Fibroblast of skin of right biceps (primary cell): ENCODE measurements at regions not wholly inside any gene's neighbourhood (a gene's known extent, or its start where the extent isn't known, plus 50 kb on each side); places are given as distances from the start of the nearest gene placed in this dataset.

ENCODE experiments used
- DNase-seq: peaks from one replicate; pipeline ENCODE4 v3.0.0-alpha.2; 2013

DNA sequence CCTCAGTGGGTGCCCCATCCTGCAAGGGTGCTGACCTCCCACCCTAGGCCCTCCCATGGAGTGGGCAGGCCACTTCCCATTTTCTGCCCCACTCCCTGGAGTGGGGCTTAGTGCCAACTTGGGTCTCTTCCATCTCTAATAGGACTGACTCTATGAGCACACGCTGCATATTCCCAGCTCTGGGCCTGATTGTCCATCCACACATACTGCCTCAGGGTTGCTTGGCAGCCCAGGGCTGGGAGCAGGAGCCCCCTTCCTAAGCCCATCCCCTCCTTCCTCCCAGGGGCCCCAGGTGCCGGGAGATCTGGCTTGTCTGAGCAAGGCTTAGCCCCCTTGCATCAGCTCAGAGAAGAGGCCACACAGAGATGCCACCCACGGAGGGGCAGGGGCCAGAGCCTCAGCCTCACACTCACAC lies 55.1 kb downstream of the PJA1 start:
- no peak for DNase-seq

DNA sequence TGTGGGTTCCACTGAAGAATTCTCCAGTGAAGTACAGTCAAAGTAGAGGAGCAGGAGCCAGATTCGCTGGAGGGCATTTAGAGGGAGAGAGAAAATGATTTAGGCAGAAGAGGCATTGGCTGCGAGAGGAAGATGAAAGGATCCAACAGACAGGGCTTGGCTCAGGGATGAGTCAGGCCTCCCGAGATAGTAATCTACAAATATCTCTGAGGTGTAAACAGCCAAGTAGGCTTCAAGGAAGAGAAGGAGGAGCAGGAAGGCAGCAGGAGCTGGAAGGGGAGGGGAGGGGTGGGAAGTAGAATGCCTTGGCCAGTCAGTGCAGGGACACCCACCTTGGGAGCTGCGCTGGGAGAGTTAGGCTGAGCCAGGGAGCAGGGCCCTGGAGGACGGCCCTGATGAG lies 55.5 kb downstream of the PJA1 start:
- peak; percentile 82 for DNase-seq

DNA sequence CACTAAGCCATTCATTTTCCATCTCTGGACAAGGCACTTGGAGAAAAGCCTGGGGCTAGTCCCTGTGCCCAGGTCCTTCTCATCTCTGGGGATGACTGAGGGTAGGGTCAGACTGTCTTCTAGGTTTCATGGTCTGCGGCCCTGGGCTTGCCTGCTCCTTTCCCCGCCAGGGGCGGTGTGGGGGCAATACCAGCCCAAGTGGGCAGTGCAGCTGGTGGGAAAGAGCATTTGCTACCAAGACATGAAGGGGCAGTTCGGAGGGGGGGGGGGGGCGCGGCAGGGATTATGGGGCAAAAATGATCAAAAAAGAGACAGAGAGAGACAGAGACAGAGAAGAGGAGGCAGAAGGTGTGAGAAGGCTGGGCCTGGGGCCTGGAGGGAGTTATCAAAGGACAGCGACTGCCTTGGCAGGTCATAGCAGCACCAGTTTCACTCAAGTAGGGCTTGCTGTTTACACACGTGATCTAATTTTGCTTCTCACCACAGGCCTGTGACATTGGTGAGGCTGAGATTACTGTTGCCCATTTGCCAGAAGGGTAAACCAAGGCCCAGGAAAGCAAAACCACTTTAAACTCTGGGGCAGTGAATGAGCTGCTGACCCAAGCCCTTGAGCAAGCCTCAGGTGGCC lies 56.1 kb downstream of the PJA1 start:
- no peak for DNase-seq

DNA sequence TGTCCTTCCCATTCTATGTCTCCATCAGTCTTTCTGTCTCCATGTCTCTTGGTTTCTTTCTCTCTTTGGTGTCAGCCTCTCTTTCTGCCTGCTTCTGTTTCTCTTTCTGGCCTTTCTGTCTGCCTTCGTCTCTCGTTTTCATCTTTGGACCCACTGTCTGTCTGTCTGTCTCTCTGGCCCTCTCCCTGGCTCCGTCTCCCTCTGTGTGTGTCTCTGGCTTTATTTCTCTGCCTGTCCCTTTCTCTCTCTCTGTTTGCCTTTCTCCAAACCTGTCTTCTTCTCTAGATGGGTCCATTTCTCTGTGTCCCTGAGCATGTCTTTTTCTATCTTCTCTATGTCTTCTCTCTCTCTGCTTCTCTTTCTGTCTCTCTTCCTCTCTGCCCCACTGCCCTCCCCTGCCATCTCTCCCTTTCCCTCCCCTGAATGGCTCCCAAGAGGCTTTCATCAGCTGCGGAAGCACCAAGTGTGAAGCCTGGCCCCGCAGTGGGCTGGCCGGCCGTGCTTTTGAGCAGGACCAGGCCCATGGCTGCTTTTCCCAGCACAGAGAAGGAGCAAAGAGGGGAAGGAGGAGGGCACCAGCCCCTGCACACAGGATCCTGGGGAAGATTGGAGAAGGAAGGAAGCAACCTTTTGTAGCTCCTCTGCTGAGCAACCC lies 57.4 kb downstream of the PJA1 start:
- no peak for DNase-seq

DNA sequence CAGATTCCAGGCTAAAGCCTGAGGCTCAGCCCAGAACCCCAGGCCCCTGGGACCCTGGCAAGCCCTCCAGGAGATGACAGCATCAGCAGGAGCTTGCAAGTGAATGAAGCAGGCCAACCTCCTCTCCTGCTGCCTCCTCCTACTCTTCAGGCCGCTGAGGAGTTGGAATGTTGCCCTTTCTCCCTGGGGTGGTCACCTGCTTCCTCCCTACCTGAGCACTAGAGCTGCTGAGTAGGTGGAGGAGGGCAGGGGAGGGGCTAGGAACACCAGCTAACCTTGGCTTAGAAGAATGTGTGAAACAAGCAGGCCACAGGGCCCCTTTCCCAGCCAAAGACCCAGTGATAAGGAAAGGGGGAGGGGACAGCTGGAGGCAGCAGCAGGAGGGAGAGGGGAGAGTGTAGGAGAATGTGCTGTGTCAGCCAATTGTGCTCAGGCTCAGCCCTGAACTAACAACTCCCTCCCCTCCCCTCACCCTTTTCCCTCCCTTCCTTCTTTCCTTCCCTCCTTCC lies 58.0 kb downstream of the PJA1 start:
- peak; percentile 38 for DNase-seq

DNA sequence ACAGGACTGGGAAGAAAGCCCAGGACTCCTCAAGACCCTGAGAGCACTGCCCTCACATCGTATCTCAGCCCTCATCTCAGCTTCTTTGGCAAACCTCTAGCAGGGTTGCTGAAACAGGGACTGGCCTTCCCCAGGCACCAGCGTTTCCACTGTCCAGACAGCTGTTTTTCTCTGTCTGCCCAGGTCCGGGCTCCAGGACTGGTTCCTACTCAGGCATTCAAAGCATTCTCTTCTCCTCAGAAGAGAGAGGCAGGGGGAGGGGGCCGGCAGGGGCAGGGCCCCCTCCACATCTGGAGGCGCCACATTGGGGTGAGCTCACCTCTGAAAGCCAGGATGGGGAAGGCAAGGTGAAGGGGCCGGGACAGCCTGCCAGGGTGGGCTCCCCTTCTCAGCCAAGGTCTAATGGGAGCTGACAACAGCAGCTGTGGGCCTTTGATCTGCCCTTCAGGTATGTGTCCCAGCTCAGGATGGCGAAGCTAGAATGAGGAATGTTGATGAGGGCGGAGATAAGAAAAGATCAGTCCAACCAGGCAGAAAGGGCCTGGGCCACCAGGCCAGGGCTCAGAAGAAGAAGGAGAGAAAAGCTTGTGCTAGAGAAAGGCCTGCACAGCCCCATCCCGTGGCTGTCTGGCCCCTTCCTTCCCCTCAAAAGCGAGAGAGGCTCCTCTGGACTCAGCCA lies 60.4 kb downstream of the PJA1 start:
- no peak for DNase-seq

DNA sequence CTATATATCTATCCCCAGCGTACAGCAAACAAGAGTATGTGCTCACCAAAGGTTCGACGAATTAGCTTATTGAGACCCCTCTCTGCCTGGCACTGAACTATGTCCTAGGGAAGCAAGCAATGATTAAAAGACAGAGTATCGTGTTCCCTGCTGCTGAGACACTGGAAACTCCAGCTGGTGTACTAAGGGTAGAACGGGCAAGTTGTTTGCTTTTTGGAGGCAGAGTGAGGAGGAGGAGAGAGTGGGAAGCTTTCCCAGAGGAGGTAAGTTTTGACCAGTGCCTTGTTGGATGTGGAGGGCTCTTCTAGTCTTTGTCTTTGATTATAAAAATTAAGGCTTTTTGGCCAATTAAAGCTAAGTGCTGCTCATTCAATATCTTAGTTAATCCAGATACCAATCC lies 61.7 kb downstream of the PJA1 start:
- no peak for DNase-seq

DNA sequence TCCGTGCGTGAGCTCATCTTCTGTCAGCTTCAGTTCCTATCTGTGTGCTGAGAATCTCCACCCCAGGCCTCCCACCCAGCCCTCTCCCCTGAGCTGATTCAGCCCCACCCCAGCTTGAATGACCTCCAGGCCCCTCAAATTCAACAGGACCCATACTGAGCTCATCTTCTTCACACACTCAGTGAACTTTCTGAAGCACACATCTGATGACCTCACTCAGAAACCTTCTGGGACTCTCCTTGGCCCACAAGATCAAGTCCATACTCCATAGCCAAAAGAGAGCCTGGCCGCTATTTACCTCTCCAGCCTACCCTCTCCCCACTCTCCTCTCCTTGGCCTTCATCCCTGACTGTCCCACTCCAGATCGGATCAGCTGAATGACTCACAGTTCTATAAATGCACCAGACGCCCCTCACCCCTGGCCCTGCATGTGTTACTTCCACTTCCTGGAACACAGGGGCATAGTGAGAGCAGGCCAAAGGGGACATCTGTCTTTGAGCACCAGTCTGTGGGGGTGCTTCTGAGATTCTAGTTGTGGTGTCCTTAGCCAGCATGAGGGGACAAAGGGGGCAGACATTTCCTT lies 62.5 kb downstream of the PJA1 start:
- peak; percentile 54 for DNase-seq

DNA sequence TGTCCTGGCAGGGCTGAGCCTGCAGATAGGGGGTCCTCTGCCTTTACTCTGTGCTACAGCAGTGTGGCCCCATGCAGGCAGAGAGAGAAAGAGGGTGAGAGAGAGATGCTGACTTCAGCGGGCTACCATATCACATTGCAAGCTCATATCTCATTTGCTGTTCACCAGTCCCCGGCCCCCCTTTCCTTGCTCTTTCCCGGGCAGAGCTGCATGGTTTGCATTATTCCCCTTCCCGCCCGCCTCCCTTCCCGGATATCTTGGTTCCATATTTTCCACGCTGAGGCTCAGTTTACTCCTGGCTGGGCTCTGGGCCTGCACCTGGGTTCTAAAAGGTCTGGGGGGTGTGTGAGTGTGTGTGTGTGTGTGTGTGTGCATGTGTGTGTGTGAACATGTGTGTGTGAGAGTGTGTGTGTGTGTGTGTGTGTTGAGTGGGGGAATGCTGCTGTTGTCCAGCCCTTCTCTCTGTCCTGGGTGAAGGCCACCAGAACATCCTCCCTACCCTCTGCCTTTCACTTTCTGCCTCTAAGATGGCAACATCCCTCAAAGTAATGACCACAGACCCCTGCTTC lies 63.5 kb downstream of the PJA1 start:
- no peak for DNase-seq

GRCh38 chrX:69100478-69100877 lies 64.8 kb downstream of the PJA1 start:
- no peak for DNase-seq

- no peak for DNase-seq
These were observed 67.6 kb downstream of the PJA1 start for GRCh38 chrX:69097451-69098236.

DNA sequence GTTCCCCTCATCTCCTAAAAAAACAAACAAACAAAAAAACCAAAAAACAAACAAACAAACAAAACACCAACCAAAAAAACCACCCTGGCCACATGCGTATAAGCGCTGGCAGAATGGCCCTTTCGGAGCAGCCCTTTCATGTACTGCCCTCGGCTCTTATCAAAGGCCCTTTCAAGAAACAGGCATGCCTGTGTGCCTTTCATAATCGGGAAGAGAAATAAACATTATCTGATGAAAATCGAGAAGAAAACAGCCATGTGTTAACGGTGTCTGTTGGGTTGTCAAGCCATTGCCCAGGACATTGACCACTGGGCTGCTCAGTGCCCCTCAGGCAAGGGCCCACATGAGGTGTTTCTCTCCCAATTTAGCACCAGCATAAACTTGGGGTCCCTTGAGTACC lies 68.3 kb downstream of the PJA1 start:
- no peak for DNase-seq

DNA sequence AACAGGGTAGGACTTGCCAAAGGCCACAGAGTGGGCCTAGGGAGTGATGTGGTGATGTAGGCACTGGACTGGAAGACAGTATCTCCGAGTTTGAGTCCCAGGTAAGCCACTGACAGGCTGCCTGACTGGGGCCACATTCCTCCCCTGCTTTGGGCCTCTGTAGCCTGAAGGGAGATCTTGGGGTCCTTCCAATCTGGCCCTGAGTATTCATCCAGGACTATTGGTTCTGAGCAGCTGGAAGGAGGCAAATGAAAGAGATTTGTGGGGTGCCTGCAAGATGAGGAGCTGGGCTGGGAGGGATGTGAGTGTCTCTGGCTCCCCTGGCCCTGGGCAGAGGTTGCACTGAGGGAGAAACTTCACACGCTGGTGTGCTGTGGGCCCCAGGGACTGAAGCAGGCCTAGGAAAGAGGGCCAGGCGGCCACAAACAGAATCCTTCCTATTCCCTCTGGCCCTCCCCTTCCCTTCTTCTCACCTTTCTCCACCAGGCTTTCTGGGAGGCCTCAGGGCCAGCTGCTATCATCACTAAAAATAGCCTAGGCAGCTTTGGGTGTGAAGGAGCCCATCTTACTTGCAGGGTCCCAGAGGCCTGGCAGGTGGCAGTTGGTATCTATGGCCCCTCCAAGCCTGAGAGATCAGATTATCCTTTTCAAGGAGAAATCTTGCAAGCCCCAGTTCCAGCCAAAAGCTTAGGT lies 70.1 kb downstream of the PJA1 start:
- no peak for DNase-seq

- DNase-seq: peak; percentile 55
These were observed 71.0 kb downstream of the PJA1 start for GRCh38 chrX:69093960-69094871.

- no peak for DNase-seq
These were observed 75.2 kb downstream of the PJA1 start for GRCh38 chrX:69090022-69090421.

- DNase-seq: no peak
These were observed 76.0 kb downstream of the PJA1 start for GRCh38 chrX:69089203-69089602.

GRCh38 chrX:69088171-69088938 lies 76.9 kb downstream of the PJA1 start:
- DNase-seq: peak; percentile 33

DNA sequence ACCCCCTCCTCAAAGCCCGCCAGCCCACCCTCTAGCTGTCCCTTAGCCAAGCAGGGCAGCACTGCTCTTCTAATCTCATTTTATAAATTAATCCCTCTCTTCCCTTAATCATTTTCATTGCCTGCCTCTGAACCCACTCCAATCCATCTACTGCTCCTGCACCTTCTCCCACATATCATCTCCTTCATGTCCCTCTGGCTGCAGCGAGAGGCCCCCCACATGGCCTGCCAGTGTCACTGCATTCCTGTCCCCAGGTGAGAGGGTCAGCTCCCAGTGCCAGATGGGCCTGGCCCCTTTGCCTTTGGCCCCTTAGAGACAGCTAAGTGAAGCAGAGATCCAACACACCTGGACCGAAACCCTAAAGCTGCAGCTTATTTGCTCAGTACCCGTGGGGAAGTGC lies 79.4 kb downstream of the PJA1 start:
- DNase-seq: no peak

DNA sequence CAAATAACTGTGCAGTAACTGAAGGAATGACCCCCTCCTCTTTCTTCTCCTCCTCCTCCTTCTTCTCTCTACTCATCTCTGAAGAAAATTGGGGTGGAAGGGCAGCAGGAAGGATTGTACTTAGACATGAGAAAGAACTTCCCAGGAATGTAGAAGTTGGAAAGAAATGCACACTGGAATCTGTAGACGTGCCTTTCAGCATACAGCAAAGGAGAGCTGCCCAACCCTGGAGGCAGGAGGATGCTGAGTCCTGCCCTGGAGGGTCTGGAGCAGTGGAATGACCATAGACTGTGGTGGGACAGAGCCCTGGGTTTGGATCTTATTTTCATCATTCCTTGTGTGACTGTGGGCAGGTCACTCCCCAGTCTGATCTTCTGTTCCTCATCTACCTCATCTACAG lies 80.1 kb downstream of the PJA1 start:
- no peak for DNase-seq

DNA sequence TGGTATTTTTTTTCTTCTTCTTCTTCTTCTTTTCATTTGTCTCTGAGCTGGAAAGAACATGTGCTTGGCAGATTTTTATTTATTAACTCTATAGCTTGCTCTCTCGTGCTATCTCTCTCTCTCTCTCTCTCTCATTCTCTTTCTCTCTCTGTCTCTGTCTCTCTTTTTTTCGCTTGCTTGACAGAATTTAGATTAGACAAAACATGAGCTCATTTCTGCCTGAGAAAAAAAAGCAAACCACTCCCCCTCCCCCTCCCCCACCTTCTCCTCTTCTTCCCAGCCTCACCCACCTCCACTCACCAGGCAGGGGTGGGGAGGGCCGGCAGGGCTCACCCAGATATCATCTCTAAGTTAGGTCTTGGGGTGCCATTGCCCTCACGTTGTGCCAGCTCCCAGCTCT lies 81.5 kb downstream of the PJA1 start:
- DNase-seq: no peak
